HG02852 (cell line): ENCODE measurements at regions not wholly inside any gene's neighbourhood (a gene's known extent, or its start where the extent isn't known, plus 50 kb on each side); places are given as distances from the start of the nearest gene placed in this dataset.

ENCODE experiments used
- ATAC-seq: cut with Tn5 transposase; IDR thresholded peaks from one replicate; pipeline ENCODE4 v1.9.1; 2021; ENCODE audit warnings: mild to moderate bottlenecking, moderate library complexity; ENCODE audit not compliant: unreplicated experiment

- no peak for ATAC-seq
These were observed 612.5 kb downstream of the PRELID2 start for GRCh38 chr5:145222622-145223021.

- ATAC-seq, result no peak
These were observed 613.7 kb downstream of the PRELID2 start for GRCh38 chr5:145221416-145221815.

- ATAC-seq, result no peak
These were observed 614.7 kb downstream of the PRELID2 start for GRCh38 chr5:145220481-145220880.

GRCh38 chr5:145218982-145219381 is 616.2 kb downstream of the PRELID2 start:
- ATAC-seq, result no peak

DNA sequence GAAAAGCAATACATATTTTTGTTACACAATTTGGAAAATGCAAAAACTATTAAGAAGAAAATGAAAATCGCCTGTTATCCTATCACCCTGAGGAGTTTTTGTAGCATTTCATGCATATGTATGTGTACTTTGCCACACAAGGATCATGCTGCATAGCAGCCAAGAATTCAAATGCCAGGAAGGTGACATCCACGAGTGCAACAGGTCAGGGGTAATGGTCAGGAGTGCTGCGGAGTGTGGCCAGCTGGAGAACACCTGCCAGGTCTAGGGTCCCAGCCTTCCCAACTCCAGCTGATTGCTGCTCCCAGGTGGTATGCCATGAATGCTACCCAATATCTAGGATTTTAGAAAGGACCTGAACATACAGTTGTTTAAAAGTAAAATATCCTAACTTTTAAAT is 617.1 kb downstream of the PRELID2 start:
- no peak for ATAC-seq

- no peak for ATAC-seq
These were observed 625.1 kb downstream of the PRELID2 start for GRCh38 chr5:145210020-145210419.

DNA sequence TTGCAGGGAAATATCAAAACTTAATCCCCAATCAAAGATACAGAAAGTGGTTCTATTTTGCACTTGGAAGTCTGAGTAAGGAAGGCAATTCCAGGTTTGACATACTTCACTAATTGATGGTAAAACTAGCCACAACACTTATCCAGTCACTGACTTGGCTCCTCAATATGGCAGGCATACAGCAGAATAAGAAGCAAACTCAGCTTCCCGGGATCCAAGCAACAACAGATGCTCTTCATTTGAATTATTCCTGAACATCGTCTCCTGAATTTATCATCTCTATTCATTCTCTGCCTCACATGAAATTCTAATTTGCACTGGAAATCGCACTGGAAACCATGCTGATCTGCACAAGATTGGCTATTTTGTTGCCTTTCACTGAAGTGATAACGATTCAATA is 629.6 kb downstream of the PRELID2 start:
- ATAC-seq, result no peak

- ATAC-seq, result no peak
These were observed 630.4 kb downstream of the PRELID2 start for GRCh38 chr5:145204743-145205142.

GRCh38 chr5:145203193-145203592 is 631.9 kb downstream of the PRELID2 start:
- no peak for ATAC-seq

- no peak for ATAC-seq
These were observed 636.4 kb downstream of the PRELID2 start for GRCh38 chr5:145198525-145199260.

- no peak for ATAC-seq
These were observed 645.4 kb downstream of the PRELID2 start for GRCh38 chr5:145189746-145190145.

DNA sequence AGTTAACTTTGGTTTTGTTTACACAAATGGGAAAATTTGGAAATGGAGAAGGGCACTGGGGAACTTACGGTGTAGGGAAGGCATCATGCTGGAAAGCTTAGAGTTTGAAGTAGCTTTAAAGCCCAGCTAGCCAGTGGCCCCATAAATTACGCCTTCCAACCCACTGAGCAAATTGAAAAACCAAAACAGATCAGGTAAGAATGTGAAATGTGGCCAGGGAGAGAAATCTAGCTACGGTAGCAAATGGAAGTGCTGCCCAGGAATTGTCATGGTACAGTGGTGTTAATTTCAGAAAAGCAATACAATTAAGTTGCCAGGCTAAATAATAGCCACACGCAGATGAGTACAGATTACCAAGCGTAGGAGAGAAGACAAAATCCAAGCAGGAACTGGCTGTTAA is 654.8 kb downstream of the PRELID2 start:
- ATAC-seq, result no peak

DNA sequence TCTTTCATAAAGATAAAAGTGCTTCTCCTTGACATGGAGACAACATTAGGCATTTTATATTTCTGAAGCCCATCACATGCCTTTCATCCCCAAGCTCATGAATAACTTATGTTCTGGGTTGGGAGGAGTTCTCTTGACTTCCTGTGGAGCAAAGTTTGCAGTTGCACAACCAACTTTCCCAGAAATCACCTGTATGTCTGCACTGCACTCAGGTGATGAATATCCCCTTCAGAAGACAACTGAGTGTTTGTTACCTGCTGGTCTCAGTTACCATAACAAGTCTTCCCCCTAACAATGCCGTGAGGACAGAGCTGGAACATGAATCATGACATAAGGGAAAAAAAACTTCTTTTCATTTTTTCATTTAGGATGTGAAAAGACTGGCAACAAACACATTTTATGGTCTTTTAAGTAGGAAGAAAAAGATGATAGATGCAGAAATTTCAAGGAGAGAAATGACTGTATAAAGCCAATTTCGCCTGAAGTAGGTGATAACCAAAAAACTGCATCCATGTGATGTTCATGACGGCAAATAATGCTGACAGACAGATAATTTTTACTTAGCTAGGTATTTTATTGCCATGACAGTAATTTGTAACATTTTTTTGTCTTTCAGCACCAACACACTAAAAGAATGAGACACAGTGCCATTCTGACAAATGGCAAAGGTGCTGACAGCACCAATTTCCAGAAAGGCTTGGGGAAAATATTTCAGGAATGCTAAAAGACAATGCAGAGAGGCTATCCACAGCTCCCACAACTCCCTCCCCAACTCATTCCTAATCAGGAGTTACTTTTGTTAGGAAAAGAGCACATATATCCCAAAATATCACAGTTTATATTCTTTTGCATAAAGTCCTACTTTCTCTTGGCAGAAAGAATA is 656.3 kb downstream of the PRELID2 start:
- no peak for ATAC-seq

DNA sequence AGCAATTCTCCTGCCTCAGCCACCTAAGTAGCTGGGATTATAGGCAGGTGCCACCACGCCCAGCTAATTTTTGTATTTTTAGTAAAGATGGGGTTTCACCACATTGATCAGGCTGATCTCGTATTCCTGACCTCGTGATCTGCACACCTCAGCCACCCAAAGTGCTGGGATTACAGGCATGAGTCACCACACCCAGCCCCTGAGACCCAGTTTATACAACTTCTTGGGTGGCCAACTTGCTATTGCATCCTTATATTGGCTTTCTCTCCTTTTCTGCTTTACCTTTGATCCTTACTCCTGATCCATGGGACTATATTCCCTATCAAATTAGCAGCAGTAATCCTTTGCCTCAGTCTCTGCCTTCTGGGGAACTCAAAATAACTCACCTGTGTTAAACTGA is 659.1 kb downstream of the PRELID2 start:
- no peak for ATAC-seq

DNA sequence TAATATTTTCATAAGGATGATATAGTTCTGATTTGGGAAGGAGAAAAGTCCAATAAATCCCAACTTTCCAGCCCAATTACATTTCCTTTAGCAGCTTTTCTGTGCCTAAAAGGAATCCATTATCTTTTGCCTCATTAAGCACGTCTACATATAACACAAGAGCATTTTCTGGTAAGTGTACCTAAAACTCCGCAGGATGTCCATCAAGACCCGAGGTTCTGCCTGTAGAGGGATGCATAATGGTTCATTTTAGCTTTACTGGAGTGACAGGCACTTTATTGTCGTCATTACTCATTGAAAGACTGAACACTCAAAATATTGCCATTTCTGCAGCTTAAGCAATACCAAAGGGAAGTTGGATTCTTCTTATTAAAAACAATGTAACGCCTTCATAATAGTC is 669.0 kb downstream of the PRELID2 start:
- ATAC-seq, result no peak

DNA sequence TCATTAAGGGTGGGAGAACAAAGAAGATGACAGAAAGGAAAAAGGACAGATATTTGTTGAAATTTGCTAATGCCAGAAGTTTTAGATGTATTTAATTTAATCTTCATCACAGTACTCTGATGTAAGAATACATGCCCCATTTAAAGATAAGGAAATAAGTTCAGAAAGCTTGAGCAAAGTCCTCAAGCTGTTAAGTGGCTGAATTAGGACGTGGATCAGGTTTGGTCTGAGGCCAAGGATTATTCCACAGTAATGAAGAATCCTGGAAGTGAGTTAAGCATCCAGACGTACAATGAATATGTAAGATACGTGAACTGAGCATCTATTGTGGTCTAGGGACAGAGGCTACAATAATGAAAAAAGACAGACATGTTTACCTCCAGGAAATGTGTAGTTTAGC is 671.3 kb downstream of the PRELID2 start:
- ATAC-seq, result no peak

GRCh38 chr5:145162626-145163025 is 672.5 kb downstream of the PRELID2 start:
- no peak for ATAC-seq

- no peak for ATAC-seq
These were observed 673.8 kb downstream of the PRELID2 start for GRCh38 chr5:145161391-145161790.

- no peak for ATAC-seq
These were observed 674.5 kb downstream of the PRELID2 start for GRCh38 chr5:145160679-145161078.

- ATAC-seq, result no peak
These were observed 676.4 kb downstream of the PRELID2 start for GRCh38 chr5:145158730-145159129.

- ATAC-seq, result no peak
These were observed 677.3 kb downstream of the PRELID2 start for GRCh38 chr5:145157841-145158240.

DNA sequence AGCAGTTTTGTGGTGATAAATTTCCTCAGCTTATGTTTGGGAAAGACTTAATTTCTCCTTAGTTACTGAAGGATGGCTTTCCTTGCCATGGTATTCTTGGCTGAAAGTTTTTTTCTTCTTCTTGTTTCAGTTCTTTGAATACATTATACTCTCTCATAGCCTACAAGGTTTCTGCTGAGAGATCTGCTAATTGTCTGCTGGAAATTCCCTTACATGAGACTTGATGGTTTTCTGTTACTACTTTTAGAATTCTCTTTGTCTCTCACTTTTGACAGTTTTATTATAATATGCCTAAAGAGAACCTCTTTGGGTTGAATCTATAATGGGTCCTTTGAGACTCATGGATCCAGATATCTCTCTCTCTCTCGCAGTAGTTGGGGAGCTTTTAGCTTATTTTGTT is 693.6 kb downstream of the PRELID2 start:
- no peak for ATAC-seq
